Right cardiac atrium (tissue), 5 donors: ENCODE measurements at regions not wholly inside any gene's neighbourhood (a gene's known extent, or its start where the extent isn't known, plus 50 kb on each side); places are given as distances from the start of the nearest gene placed in this dataset.

Experiments used
- ATAC-seq, 2 donors: fragments of 200-7000 bp; cut with Tn5 transposase; one replicate each; pipeline versions ENCODE4 v1.8.0 to v1.9.1; 2020; ENCODE audit warnings: moderate library complexity in 2 of 2, mild to moderate bottlenecking in 1 of 2
- DNase-seq, 3 donors: peaks; one replicate each; pipeline ENCODE4 v3.0.0-alpha.2; 2020
- H3K27ac ChIP-seq: one replicate; pipeline ENCODE4 v1.5.1; 2013; ENCODE audit warnings: mild to moderate bottlenecking, low read length, control low read depth, moderate library complexity
- H3K27me3 ChIP-seq: one replicate; pipeline ENCODE4 v1.6.1; 2013; ENCODE audit not compliant: control insufficient read depth, insufficient read depth
- H3K4me1 ChIP-seq: one replicate; pipeline ENCODE4 v1.6.1; 2013; ENCODE audit warnings: low read length; ENCODE audit not compliant: control insufficient read depth, insufficient read depth
- H3K4me3 ChIP-seq: one replicate; pipeline ENCODE4 v1.5.1; 2013; ENCODE audit warnings: low read length, control low read depth
- H3K9me3 ChIP-seq: one replicate; pipeline ENCODE4 v1.6.1; 2013; ENCODE audit warnings: low read length; ENCODE audit not compliant: control insufficient read depth
- WGBS: extraction: QIAGEN DNeasy Blood & Tissue Kit; methylation state at CpG from one replicate; pipeline ENCODE4 v1.1.7; 2013; 5-methylcytosine and 5-hydroxymethylcytosine counted together
- intact Hi-C, 4 donors: fragments of 100-400 bp; cut with DNase I; formaldehyde crosslinking; loops; one replicate each; pipeline versions ENCODE4 v1.11.0 to v1.14.0; 2022 to 2023
- donor health status: healthy with polysubstance abuse.
- donor health status: DM: no; HTN: yes; CAD: no.
- donor health status: DM: no; HTN: no; CAD: no.
- donor health status: DM: no; HTN: yes; CAD: no; lungs with severe emphysema.
- donor health status: DM: yes; HTN: yes; CAD: no.

GRCh38 chr9:86665416-86665815, 281.9 kb downstream of the GAS1 start:
- Histone ChIP-seq H3K4me3 (no peak overlapping the region), H3K4me1 (no peaks in the 10 kb centered on the region), H3K27me3 (no peaks in the 10 kb centered on the region), H3K27ac (no peak overlapping the region), H3K9me3 (no peaks in the 10 kb centered on the region)
- ATAC-seq (no peak), DNase-seq (no peak)
- intact Hi-C loops, result no loop called here
- 45% methylated on average over 1 of the region's 1 CpG for WGBS

- Histone ChIP-seq H3K4me3 (no peak overlapping the region), H3K27me3 (no peaks in the 10 kb centered on the region), H3K9me3 (no peaks in the 10 kb centered on the region), H3K27ac (no peak overlapping the region), H3K4me1 (no peaks in the 10 kb centered on the region)
- intact Hi-C loops, result no loop called here
- ATAC-seq (no peak), DNase-seq (no peak)
- 67% methylated on average over 7 of the region's 7 CpGs for WGBS
Measured at GRCh38 chr9:86664603-86665002, 282.7 kb downstream of the GAS1 start.

- Histone ChIP-seq H3K4me3 (no peak overlapping the region), H3K27me3 (no peaks in the 10 kb centered on the region), H3K27ac (no peak overlapping the region), H3K9me3 (no peaks in the 10 kb centered on the region), H3K4me1 (no peaks in the 10 kb centered on the region)
- ATAC-seq (no peak), DNase-seq (no peak)
- intact Hi-C loops, result no loop called here
- whole genome bisulfite sequencing, result 93% methylated on average over 2 of the region's 2 CpGs
Measured at GRCh38 chr9:86663905-86664304, 283.4 kb downstream of the GAS1 start.

GRCh38 chr9:86662890-86663468, 284.3 kb downstream of the GAS1 start:
- Histone ChIP-seq H3K4me1 (no peaks in the 10 kb centered on the region), H3K9me3 (no peaks in the 10 kb centered on the region), H3K27ac (no peak overlapping the region), H3K27me3 (no peaks in the 10 kb centered on the region), H3K4me3 (no peak overlapping the region)
- ATAC-seq (peak; percentile 20 to 53), DNase-seq (peak in 2 of 3 donors; percentile 33 to 57)
- intact Hi-C loops, result no loop called here
- 71% methylated on average over 2 of the region's 2 CpGs for WGBS

- no peak for DNase-seq
- Histone ChIP-seq H3K4me3 (no peak overlapping the region), H3K27me3 (no peaks in the 10 kb centered on the region), H3K9me3 (no peaks in the 10 kb centered on the region), H3K4me1 (no peaks in the 10 kb centered on the region), H3K27ac (no peak overlapping the region)
- WGBS, result 63% methylated on average over 7 of the region's 7 CpGs
- no peak for ATAC-seq
- intact Hi-C loops, result no loop called here
Measured at GRCh38 chr9:86660146-86660943, 287.0 kb downstream of the GAS1 start.

GRCh38 chr9:86659413-86660046, 287.8 kb downstream of the GAS1 start:
- H3K27me3 ChIP-seq, result no peaks in the 10 kb centered on the region
- intact Hi-C loops, result no loop called here
- 55% methylated on average over 3 of the region's 3 CpGs for WGBS
- no peak overlapping the region for H3K27ac ChIP-seq
- no peaks in the 10 kb centered on the region for H3K9me3 ChIP-seq
- no peak for ATAC-seq
- DNase-seq, result no peak
- no peak overlapping the region for H3K4me3 ChIP-seq
- no peaks in the 10 kb centered on the region for H3K4me1 ChIP-seq

- no peaks in the 10 kb centered on the region for H3K9me3 ChIP-seq
- intact Hi-C loops, result no loop called here
- H3K4me3 ChIP-seq, result no peak overlapping the region
- no peaks in the 10 kb centered on the region for H3K27me3 ChIP-seq
- DNase-seq (no peak), ATAC-seq (no peak)
- no peaks in the 10 kb centered on the region for H3K4me1 ChIP-seq
- no peak overlapping the region for H3K27ac ChIP-seq
Measured at GRCh38 chr9:86655147-86655546, 292.2 kb downstream of the GAS1 start.

- WGBS, result 61% methylated on average over 3 of the region's 3 CpGs
- H3K27ac ChIP-seq, result no peak overlapping the region
- H3K4me3 ChIP-seq, result no peak overlapping the region
- ATAC-seq (no peak), DNase-seq (no peak)
- intact Hi-C loops, result no loop called here
- no peaks in the 10 kb centered on the region for H3K9me3 ChIP-seq
- no peaks in the 10 kb centered on the region for H3K4me1 ChIP-seq
- H3K27me3 ChIP-seq, result no peaks in the 10 kb centered on the region
Measured at GRCh38 chr9:86653466-86653865, 293.8 kb downstream of the GAS1 start.

- DNase-seq (no peak), ATAC-seq (no peak)
- intact Hi-C loops, result no loop called here
- H3K4me1 ChIP-seq, result no peaks in the 10 kb centered on the region
- H3K27ac ChIP-seq, result no peak overlapping the region
- H3K27me3 ChIP-seq, result no peaks in the 10 kb centered on the region
- H3K9me3 ChIP-seq, result no peaks in the 10 kb centered on the region
- 77% methylated on average over 2 of the region's 2 CpGs for WGBS
- no peak overlapping the region for H3K4me3 ChIP-seq
Measured at GRCh38 chr9:86652736-86653135, 294.6 kb downstream of the GAS1 start.

GRCh38 chr9:86649913-86650312, 295.7 kb upstream of the TUT7 start:
- H3K27ac ChIP-seq, result no peak overlapping the region
- 94% methylated on average over 4 of the region's 4 CpGs for WGBS
- H3K9me3 ChIP-seq, result no peaks in the 10 kb centered on the region
- DNase-seq, result no peak
- no peaks in the 10 kb centered on the region for H3K4me1 ChIP-seq
- H3K4me3 ChIP-seq, result no peak overlapping the region
- intact Hi-C loops, result no loop called here
- no peaks in the 10 kb centered on the region for H3K27me3 ChIP-seq
- no peak for ATAC-seq

- no peak for DNase-seq
- 91% methylated on average over 6 of the region's 6 CpGs for WGBS
- no peak for ATAC-seq
- H3K4me3 ChIP-seq, result no peak overlapping the region
- H3K27ac ChIP-seq, result no peak overlapping the region
- H3K4me1 ChIP-seq, result no peaks in the 10 kb centered on the region
- H3K27me3 ChIP-seq, result no peaks in the 10 kb centered on the region
- H3K9me3 ChIP-seq, result no peaks in the 10 kb centered on the region
- intact Hi-C loops, result no loop called here
Measured at GRCh38 chr9:86648828-86649170, 294.6 kb upstream of the TUT7 start.
